Neural cell (in vitro differentiated cells): ENCODE measurements at regions not wholly inside any gene's neighbourhood (a gene's known extent, or its start where the extent isn't known, plus 50 kb on each side); places are given as distances from the start of the nearest gene placed in this dataset.

ENCODE experiments used
- H2AFZ ChIP-seq: fragments of 200-600, 300-800 bp; sonication (generic), shearing (Covaris generic); 2 replicates; pipeline ENCODE4 v1.6.0; 2014; ENCODE audit warnings: low read depth, mild to moderate bottlenecking, antibody characterized with exemption, low read length, moderate library complexity
- H3F3A ChIP-seq: fragments of 200-600 bp; shearing (Covaris generic); 2 replicates; pipeline ENCODE4 v1.6.1; 2016; ENCODE audit warnings: mild to moderate bottlenecking, moderate library complexity, mixed read lengths, antibody characterized with exemption, low read length; ENCODE audit not compliant: insufficient read depth, poor library complexity, severe bottlenecking
- H3K27ac ChIP-seq: fragments of 200-600, 300-800 bp; sonication (generic), shearing (Covaris generic); 2 replicates; pipeline ENCODE4 v1.5.1; 2014; ENCODE audit warnings: mild to moderate bottlenecking, low read length, moderate library complexity
- H3K27me3 ChIP-seq: fragments of 300-800, 200-600 bp; sonication (generic), shearing (Covaris generic); 2 replicates; pipeline ENCODE4 v1.6.0; 2014; ENCODE audit warnings: mild to moderate bottlenecking, low read depth, low read length, moderate library complexity; ENCODE audit not compliant: insufficient read depth
- H3K36me3 ChIP-seq: fragments of 300-800, 200-600 bp; sonication (generic), shearing (Covaris generic); 2 replicates; pipeline ENCODE4 v1.5.1; 2014; ENCODE audit warnings: mild to moderate bottlenecking, antibody characterized with exemption, low read length, moderate library complexity; ENCODE audit not compliant: insufficient read depth
- H3K4me2 ChIP-seq: fragments of 300-800, 200-600 bp; sonication (generic), shearing (Covaris generic); 2 replicates; pipeline ENCODE4 v1.6.0; 2014; ENCODE audit warnings: mild to moderate bottlenecking, low read length
- H3K4me3 ChIP-seq: fragments of 300-800, 200-600 bp; sonication (generic), shearing (Covaris generic); 2 replicates; pipeline ENCODE4 v1.5.1; 2014; ENCODE audit warnings: mild to moderate bottlenecking, low read length, moderate library complexity
- H3K79me2 ChIP-seq: fragments of 200-600 bp; shearing (Covaris generic); replicated peaks from 2 replicates; pipeline ENCODE4 v1.6.0; 2014; ENCODE audit warnings: mild to moderate bottlenecking, low read length, moderate library complexity; ENCODE audit not compliant: insufficient read depth
- H3K9ac ChIP-seq: fragments of 300-800, 200-600 bp; sonication (generic), shearing (Covaris generic); 2 replicates; pipeline ENCODE4 v1.6.1; 2016; ENCODE audit warnings: mild to moderate bottlenecking, low read length, mixed read lengths
- H3K9me2 ChIP-seq: fragments of 200-600 bp; shearing (Covaris generic); 2 replicates; pipeline ENCODE4 v1.6.1; 2016; ENCODE audit warnings: mild to moderate bottlenecking, low read length, mixed read lengths; ENCODE audit not compliant: insufficient read depth
- H3K9me3 ChIP-seq: fragments of 200-600, 300-800 bp; sonication (generic), shearing (Covaris generic); 2 replicates; pipeline ENCODE4 v1.6.1; 2016; ENCODE audit warnings: mild to moderate bottlenecking, mixed run types, low read length, moderate library complexity, mixed read lengths
- H4K20me1 ChIP-seq: fragments of 200-600 bp; shearing (Covaris generic); 2 replicates; pipeline ENCODE4 v1.6.1; 2016; ENCODE audit warnings: mild to moderate bottlenecking, mixed run types; ENCODE audit not compliant: insufficient read depth
- EP300 ChIP-seq: fragments of 450-650 bp; conservative IDR thresholded peaks from 2 replicates; pipeline ENCODE4 v1.6.1; 2014; ENCODE audit warnings: antibody characterized with exemption, mild to moderate bottlenecking, moderate library complexity; ENCODE audit not compliant: poor library complexity, severe bottlenecking
- EZH2 ChIP-seq: fragments of 200-600, 300-800 bp; shearing (Covaris generic), sonication (generic); IDR thresholded peaks from 2 replicates; pipeline ENCODE4 v1.6.1; 2014; ENCODE audit warnings: antibody characterized with exemption, low read length, borderline replicate concordance, mild to moderate bottlenecking; ENCODE audit not compliant: insufficient read depth, poor library complexity, severe bottlenecking
- MXI1 ChIP-seq: fragments of 450-650 bp; conservative IDR thresholded peaks from 2 replicates; pipeline ENCODE4 v1.6.1; 2014; ENCODE audit warnings: antibody characterized with exemption, mild to moderate bottlenecking; ENCODE audit not compliant: poor library complexity, severe bottlenecking
- POLR2AphosphoS5 ChIP-seq: IDR thresholded peaks from 2 replicates; pipeline ENCODE4 v1.6.1; 2012
- RAD21 ChIP-seq: fragments of 450-650 bp; conservative IDR thresholded peaks from 2 replicates; pipeline ENCODE4 v1.6.1; 2014; ENCODE audit warnings: antibody characterized with exemption, mild to moderate bottlenecking, moderate library complexity
- SMC3 ChIP-seq: fragments of 450-650 bp; conservative IDR thresholded peaks from 2 replicates; pipeline ENCODE4 v1.6.1; 2014; ENCODE audit warnings: antibody characterized with exemption, mild to moderate bottlenecking, moderate library complexity; ENCODE audit not compliant: poor library complexity
- TAF1 ChIP-seq: IDR thresholded peaks from 2 replicates; pipeline ENCODE4 v1.6.1; 2012; ENCODE audit warnings: low read depth
- TF ChIP-seq, protein P1 (sequence below): IDR thresholded peaks from 2 replicates; pipeline ENCODE4 v1.6.1; 2012; ENCODE audit warnings: borderline replicate concordance
- TF ChIP-seq, protein P2 (sequence below): fragments of 450-650 bp; IDR thresholded peaks from 2 replicates; pipeline ENCODE4 v1.5.1; 2014; ENCODE audit warnings: antibody characterized with exemption, mild to moderate bottlenecking, moderate library complexity; ENCODE audit not compliant: poor library complexity, severe bottlenecking

DNA sequence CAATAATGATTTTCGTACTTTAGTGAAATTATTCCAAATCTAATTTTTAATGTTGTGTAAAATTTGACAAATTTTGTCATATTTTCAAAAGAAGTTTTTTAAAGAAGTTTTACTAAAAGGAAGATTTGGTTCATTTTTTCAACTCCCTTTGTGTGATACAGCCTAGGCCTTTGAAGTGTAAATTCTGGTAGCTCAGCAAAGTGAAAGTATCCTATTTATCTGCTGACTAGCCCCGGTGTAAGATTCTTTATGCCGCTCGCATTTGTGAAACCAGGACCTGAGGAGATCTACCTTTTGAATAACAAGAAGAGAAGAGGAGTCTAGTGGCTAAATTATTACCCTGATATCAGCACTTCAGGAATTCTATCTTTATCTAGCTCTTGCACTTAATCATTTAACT is 177.4 kb downstream of the JRKL start:
- Histone ChIP-seq H3K9me2 (no peaks in the 10 kb centered on the region), H3K36me3 (no peaks in the 10 kb centered on the region), H3K27me3 (no peaks in the 10 kb centered on the region), H3K9ac (no peak overlapping the region), H3K4me3 (no peak overlapping the region), H2AFZ (no peak overlapping the region), H3K9me3 (no peaks in the 10 kb centered on the region), H3F3A (no peaks in the 10 kb centered on the region), H3K4me2 (no peak overlapping the region), H3K27ac (no peak overlapping the region), H3K79me2 (no peaks in the 10 kb centered on the region), H4K20me1 (no peaks in the 10 kb centered on the region)
- TF ChIP-seq SMC3 (no peak), TAF1 (no peak), POLR2AphosphoS5 (no peak), EP300 (no peak), MXI1 (no peak), RAD21 (no peak)
- TF ChIP-seq, protein P1, sequence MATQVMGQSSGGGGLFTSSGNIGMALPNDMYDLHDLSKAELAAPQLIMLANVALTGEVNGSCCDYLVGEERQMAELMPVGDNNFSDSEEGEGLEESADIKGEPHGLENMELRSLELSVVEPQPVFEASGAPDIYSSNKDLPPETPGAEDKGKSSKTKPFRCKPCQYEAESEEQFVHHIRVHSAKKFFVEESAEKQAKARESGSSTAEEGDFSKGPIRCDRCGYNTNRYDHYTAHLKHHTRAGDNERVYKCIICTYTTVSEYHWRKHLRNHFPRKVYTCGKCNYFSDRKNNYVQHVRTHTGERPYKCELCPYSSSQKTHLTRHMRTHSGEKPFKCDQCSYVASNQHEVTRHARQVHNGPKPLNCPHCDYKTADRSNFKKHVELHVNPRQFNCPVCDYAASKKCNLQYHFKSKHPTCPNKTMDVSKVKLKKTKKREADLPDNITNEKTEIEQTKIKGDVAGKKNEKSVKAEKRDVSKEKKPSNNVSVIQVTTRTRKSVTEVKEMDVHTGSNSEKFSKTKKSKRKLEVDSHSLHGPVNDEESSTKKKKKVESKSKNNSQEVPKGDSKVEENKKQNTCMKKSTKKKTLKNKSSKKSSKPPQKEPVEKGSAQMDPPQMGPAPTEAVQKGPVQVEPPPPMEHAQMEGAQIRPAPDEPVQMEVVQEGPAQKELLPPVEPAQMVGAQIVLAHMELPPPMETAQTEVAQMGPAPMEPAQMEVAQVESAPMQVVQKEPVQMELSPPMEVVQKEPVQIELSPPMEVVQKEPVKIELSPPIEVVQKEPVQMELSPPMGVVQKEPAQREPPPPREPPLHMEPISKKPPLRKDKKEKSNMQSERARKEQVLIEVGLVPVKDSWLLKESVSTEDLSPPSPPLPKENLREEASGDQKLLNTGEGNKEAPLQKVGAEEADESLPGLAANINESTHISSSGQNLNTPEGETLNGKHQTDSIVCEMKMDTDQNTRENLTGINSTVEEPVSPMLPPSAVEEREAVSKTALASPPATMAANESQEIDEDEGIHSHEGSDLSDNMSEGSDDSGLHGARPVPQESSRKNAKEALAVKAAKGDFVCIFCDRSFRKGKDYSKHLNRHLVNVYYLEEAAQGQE = no peak
- TF ChIP-seq, protein P2, sequence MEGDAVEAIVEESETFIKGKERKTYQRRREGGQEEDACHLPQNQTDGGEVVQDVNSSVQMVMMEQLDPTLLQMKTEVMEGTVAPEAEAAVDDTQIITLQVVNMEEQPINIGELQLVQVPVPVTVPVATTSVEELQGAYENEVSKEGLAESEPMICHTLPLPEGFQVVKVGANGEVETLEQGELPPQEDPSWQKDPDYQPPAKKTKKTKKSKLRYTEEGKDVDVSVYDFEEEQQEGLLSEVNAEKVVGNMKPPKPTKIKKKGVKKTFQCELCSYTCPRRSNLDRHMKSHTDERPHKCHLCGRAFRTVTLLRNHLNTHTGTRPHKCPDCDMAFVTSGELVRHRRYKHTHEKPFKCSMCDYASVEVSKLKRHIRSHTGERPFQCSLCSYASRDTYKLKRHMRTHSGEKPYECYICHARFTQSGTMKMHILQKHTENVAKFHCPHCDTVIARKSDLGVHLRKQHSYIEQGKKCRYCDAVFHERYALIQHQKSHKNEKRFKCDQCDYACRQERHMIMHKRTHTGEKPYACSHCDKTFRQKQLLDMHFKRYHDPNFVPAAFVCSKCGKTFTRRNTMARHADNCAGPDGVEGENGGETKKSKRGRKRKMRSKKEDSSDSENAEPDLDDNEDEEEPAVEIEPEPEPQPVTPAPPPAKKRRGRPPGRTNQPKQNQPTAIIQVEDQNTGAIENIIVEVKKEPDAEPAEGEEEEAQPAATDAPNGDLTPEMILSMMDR = no peak

DNA sequence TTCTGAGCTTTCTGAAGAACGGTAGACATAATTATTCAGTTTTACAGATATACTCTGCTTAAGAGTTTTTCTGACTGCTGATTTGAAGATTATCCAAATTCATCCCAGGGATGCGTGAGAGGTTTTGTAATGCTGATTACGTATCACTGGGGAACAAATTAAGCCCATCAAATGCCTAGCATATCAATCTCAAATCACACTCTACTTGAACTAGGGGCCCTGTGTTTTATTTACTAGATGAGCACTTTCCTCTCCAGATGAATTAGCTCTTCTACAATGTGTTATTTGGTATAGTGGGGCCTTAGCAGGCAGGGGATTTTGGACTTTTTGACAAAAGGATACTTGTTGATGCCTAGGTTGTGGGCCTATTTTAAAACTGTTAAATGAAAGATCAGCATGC is 177.9 kb downstream of the JRKL start:
- Histone ChIP-seq H3K79me2 (no peaks in the 10 kb centered on the region), H3K9me3 (no peaks in the 10 kb centered on the region), H3K36me3 (no peaks in the 10 kb centered on the region), H3F3A (no peaks in the 10 kb centered on the region), H4K20me1 (no peaks in the 10 kb centered on the region), H3K9me2 (no peaks in the 10 kb centered on the region), H2AFZ (no peak overlapping the region), H3K4me3 (no peak overlapping the region), H3K4me2 (no peak overlapping the region), H3K27ac (no peak overlapping the region), H3K9ac (no peak overlapping the region), H3K27me3 (no peaks in the 10 kb centered on the region)
- no peak for TF ChIP-seq MXI1
- no peak for TF ChIP-seq POLR2AphosphoS5
- no peak for TF ChIP-seq SMC3
- no peak for TF ChIP-seq TAF1
- no peak for TF ChIP-seq RAD21
- no peak for TF ChIP-seq EP300
- TF ChIP-seq, protein P2 = no peak
- TF ChIP-seq, protein P1 = no peak
- no peak for TF ChIP-seq EZH2
